A549 (cell line): ENCODE measurements at regions not wholly inside any gene's neighbourhood (a gene's known extent, or its start where the extent isn't known, plus 50 kb on each side); places are given as distances from the start of the nearest gene placed in this dataset.

Experiments used
- ATAC-seq, 2 experiments: fragments of 200-7000 bp in 1 of 2; fragments of >200 bp in 1 of 2; cut with Nextera tagmentation in 1 of 2; cut with Tn5 transposase in 1 of 2; 3 replicates each; pipeline versions ENCODE4 v1.8.0 to v1.9.1; 2018 to 2020; ENCODE audit warnings: mild to moderate bottlenecking in 1 of 2, moderate library complexity in 1 of 2
- CTCF ChIA-PET: fragments of 300-600 bp; sonication (Branson Sonifier 250); formaldehyde crosslinking; extraction: SDS; loops from one replicate; lab custom pipeline; 2021; ENCODE audit warnings: antibody characterized with exemption, inconsistent platforms; lab: Yijun Ruan, JAX
- POLR2A ChIA-PET: fragments of 350-600 bp; formaldehyde crosslinking; extraction: SDS; loops from one replicate; lab custom pipeline; 2021; ENCODE audit warnings: antibody characterized with exemption, inconsistent platforms; lab: Yijun Ruan, JAX
- DNase-seq, 2 experiments: peaks; one replicate each; pipeline versions ENCODE4 v3.0.0 to v3.0.0-alpha.2; 2011 to 2016; ENCODE audit warnings: low read depth in 1 of 2, low spot score in 1 of 2
- FAIRE-seq: peaks from 2 replicates; lab custom pipeline; 2011; peaks lifted over from hg19 to GRCh38; lab: Jason Lieb, UNC
- H3K27ac ChIP-seq, 2 experiments: fragments of >200 bp; sonication (Bioruptor Twin); formaldehyde crosslinking; 3 replicates each; pipeline ENCODE4 v1.5.1; 2016 to 2017
- H3K4me1 ChIP-seq: fragments of >200 bp; sonication (Bioruptor Twin); formaldehyde crosslinking; 3 replicates; pipeline ENCODE4 v1.6.1; 2016
- H3K4me2 ChIP-seq: fragments of >200 bp; sonication (Bioruptor Twin); formaldehyde crosslinking; 3 replicates; pipeline ENCODE4 v1.6.1; 2016
- H3K4me3 ChIP-seq: fragments of >200 bp; sonication (Bioruptor Twin); formaldehyde crosslinking; 3 replicates; pipeline ENCODE4 v1.5.1; 2016
- H3K9me3 ChIP-seq: fragments of >200 bp; sonication (Bioruptor Twin); formaldehyde crosslinking; 3 replicates; pipeline ENCODE4 v1.6.1; 2016
- CBX2 ChIP-seq: fragments of 200-600 bp; sonication (generic); IDR thresholded peaks from 2 replicates; pipeline ENCODE4 v1.6.1; 2016; ENCODE audit warnings: low read depth, mild to moderate bottlenecking, borderline replicate concordance
- CBX8 ChIP-seq: fragments of 200-600 bp; sonication (generic); IDR thresholded peaks from 2 replicates; pipeline ENCODE4 v1.6.1; 2016
- CHD4 ChIP-seq: fragments of 200-600 bp; sonication (generic); IDR thresholded peaks from 2 replicates; pipeline ENCODE4 v1.6.1; 2016; ENCODE audit warnings: antibody characterized with exemption, mild to moderate bottlenecking, borderline replicate concordance
- EP300 ChIP-seq, 2 experiments: fragments of >200 bp; sonication (Bioruptor Twin); formaldehyde crosslinking; IDR thresholded peaks; 2 replicates in 1 of 2; 3 replicates in 1 of 2; pipeline ENCODE4 v1.6.1; 2016 to 2017
- FOXS1 ChIP-seq: fragments of 250-450 bp; sonication (Bioruptor Pico); IDR thresholded peaks from 2 replicates; pipeline ENCODE4 v1.5.0; 2020; ENCODE audit warnings: mild to moderate bottlenecking, moderate library complexity
- HDAC2 ChIP-seq: fragments of 200-600 bp; sonication (generic); IDR thresholded peaks from 2 replicates; pipeline ENCODE4 v1.6.1; 2016
- HOXB13 ChIP-seq: fragments of 250-450 bp; sonication (Bioruptor Pico); IDR thresholded peaks from 2 replicates; pipeline ENCODE4 v1.5.0; 2020; ENCODE audit warnings: low read depth, mild to moderate bottlenecking, moderate library complexity
- JUN ChIP-seq, 2 experiments: fragments of >200 bp; sonication (Bioruptor Twin); formaldehyde crosslinking; IDR thresholded peaks; 2 replicates in 1 of 2; 3 replicates in 1 of 2; pipeline ENCODE4 v1.6.1; 2016 to 2017
- JUNB ChIP-seq: fragments of >200 bp; sonication (Bioruptor Twin); formaldehyde crosslinking; IDR thresholded peaks from 2 replicates; pipeline ENCODE4 v1.6.1; 2016
- KDM1A ChIP-seq: fragments of 200-600 bp; sonication (generic); IDR thresholded peaks from 2 replicates; pipeline ENCODE4 v1.6.1; 2016; ENCODE audit warnings: low read depth, mild to moderate bottlenecking
- MAZ ChIP-seq: fragments of 150-350 bp; IDR thresholded peaks from 2 replicates; pipeline ENCODE4 v1.6.1; 2014; ENCODE audit warnings: antibody characterized with exemption, low read depth, low read length, borderline replicate concordance
- NFE2L2 ChIP-seq: fragments of 150-350 bp; conservative IDR thresholded peaks from 2 replicates; pipeline ENCODE4 v1.6.1; 2014; ENCODE audit warnings: low read length
- NR3C1 ChIP-seq: fragments of >200 bp; sonication (Bioruptor Twin); formaldehyde crosslinking; IDR thresholded peaks from 3 replicates; pipeline ENCODE4 v1.6.1; 2017
- PHF8 ChIP-seq: fragments of 200-600 bp; sonication (generic); IDR thresholded peaks from 2 replicates; pipeline ENCODE4 v1.6.1; 2016; ENCODE audit warnings: low read depth, mild to moderate bottlenecking, antibody characterized with exemption, moderate library complexity, borderline replicate concordance
- POLR2AphosphoS2 ChIP-seq: conservative IDR thresholded peaks from 2 replicates; pipeline ENCODE4 v1.6.1; 2012; ENCODE audit warnings: low read length, improper control_type of control experiment, inconsistent platforms
- RCOR1 ChIP-seq: fragments of 150-350 bp; IDR thresholded peaks from 2 replicates; pipeline ENCODE4 v1.6.1; 2014; ENCODE audit warnings: antibody characterized with exemption, low read length, low read depth
- SMC3 ChIP-seq: fragments of >200 bp; sonication (Bioruptor Twin); formaldehyde crosslinking; IDR thresholded peaks from 3 replicates; pipeline ENCODE4 v1.6.1; 2018; ENCODE audit warnings: inconsistent platforms
- TFCP2L1 ChIP-seq: fragments of 250-450 bp; sonication (Bioruptor Pico); IDR thresholded peaks from 2 replicates; pipeline ENCODE4 v1.5.0; 2021; ENCODE audit warnings: mild to moderate bottlenecking
- ZC3H11A ChIP-seq: fragments of 450-650 bp; IDR thresholded peaks from 2 replicates; pipeline ENCODE4 v1.6.1; 2014; ENCODE audit warnings: antibody characterized with exemption, mild to moderate bottlenecking
- ZNF302 ChIP-seq: fragments of 250-450 bp; sonication (Bioruptor Pico); IDR thresholded peaks from 2 replicates; pipeline ENCODE4 v1.9.0; 2021; ENCODE audit warnings: inconsistent platforms, mild to moderate bottlenecking, moderate library complexity
- WGBS: methylation state at CpG from one replicate; pipeline ENCODE4 v1.1.6; 2017; ENCODE audit errors: missing lambda C conversion rate; 5-methylcytosine and 5-hydroxymethylcytosine counted together
- TF ChIP-seq, protein P1 (sequence below): IDR thresholded peaks from 2 replicates; pipeline ENCODE4 v1.6.1; 2012
- TF ChIP-seq, protein P2 (sequence below): fragments of 250-450 bp; sonication (Bioruptor Pico); IDR thresholded peaks from 2 replicates; pipeline ENCODE4 v1.5.0; 2020; ENCODE audit warnings: low read depth, mild to moderate bottlenecking, moderate library complexity
- TF ChIP-seq, protein P3 (sequence below): fragments of 250-450 bp; sonication (Bioruptor Pico); IDR thresholded peaks from 2 replicates; pipeline ENCODE4 v1.5.0; 2021; ENCODE audit warnings: mild to moderate bottlenecking, moderate library complexity, borderline replicate concordance
- TF ChIP-seq, protein P4 (sequence below): fragments of >200 bp; sonication (Bioruptor Twin); formaldehyde crosslinking; IDR thresholded peaks from 2 replicates; pipeline ENCODE4 v1.6.1; 2016

DNA sequence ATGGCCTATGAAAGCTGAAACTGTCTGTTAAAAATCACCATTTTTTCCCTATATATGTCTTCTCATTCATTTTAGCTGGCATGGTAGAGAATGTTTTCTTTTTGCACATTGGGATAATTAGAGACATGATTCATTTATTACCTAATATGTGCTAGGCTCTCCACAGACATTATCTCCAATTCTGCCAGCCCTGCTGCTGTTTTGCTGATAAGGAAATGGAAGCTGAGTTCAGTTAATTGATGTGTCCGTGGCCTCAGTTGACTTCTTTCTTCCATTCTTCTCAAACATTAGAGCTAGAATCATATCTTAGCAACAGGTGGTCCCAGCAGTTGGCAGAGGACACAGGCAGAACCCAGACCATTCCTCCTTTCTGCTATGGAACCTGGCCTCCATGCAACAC is 644.1 kb upstream of the CITED2 start:
- no peak for FAIRE-seq
- no peak for ATAC-seq
- POLR2A ChIA-PET = no interaction called here
- Histone ChIP-seq H3K4me2 (no peak overlapping the region), H3K4me1 (no peaks in the 10 kb centered on the region), H3K9me3 (peaks cover 2% of the 10 kb centered on the region; the same call in 1 of the 3 replicates), H3K4me3 (no peak overlapping the region), H3K27ac (no peak overlapping the region)
- TF ChIP-seq ZC3H11A (no peak), EP300 (IDR thresholded peaks at IDR 0.05) (no peak), HOXB13 (CRISPR knock-in tag) (no peak), POLR2AphosphoS2 (no peak), NFE2L2 (no peak), JUN (IDR thresholded peaks at IDR 0.05) (no peak), PHF8 (no peak), SMC3 (no peak), CBX8 (no peak), HDAC2 (no peak), RCOR1 (no peak), ZNF302 (CRISPR knock-in tag) (no peak)
- TF ChIP-seq, protein P1, sequence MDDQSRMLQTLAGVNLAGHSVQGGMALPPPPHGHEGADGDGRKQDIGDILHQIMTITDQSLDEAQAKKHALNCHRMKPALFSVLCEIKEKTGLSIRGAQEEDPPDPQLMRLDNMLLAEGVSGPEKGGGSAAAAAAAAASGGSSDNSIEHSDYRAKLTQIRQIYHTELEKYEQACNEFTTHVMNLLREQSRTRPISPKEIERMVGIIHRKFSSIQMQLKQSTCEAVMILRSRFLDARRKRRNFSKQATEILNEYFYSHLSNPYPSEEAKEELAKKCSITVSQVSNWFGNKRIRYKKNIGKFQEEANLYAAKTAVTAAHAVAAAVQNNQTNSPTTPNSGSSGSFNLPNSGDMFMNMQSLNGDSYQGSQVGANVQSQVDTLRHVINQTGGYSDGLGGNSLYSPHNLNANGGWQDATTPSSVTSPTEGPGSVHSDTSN = no peak
- TF ChIP-seq, protein P2, sequence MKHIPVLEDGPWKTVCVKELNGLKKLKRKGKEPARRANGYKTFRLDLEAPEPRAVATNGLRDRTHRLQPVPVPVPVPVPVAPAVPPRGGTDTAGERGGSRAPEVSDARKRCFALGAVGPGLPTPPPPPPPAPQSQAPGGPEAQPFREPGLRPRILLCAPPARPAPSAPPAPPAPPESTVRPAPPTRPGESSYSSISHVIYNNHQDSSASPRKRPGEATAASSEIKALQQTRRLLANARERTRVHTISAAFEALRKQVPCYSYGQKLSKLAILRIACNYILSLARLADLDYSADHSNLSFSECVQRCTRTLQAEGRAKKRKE (CRISPR knock-in tag) = no peak
- TF ChIP-seq, protein P3, sequence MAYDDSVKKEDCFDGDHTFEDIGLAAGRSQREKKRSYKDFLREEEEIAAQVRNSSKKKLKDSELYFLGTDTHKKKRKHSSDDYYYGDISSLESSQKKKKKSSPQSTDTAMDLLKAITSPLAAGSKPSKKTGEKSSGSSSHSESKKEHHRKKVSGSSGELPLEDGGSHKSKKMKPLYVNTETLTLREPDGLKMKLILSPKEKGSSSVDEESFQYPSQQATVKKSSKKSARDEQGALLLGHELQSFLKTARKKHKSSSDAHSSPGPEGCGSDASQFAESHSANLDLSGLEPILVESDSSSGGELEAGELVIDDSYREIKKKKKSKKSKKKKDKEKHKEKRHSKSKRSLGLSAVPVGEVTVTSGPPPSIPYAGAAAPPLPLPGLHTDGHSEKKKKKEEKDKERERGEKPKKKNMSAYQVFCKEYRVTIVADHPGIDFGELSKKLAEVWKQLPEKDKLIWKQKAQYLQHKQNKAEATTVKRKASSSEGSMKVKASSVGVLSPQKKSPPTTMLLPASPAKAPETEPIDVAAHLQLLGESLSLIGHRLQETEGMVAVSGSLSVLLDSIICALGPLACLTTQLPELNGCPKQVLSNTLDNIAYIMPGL = no peak
- WGBS = 29% methylated on average over 1 of the region's 1 CpG
- no peak for DNase-seq
- CTCF ChIA-PET = no interaction called here

DNA sequence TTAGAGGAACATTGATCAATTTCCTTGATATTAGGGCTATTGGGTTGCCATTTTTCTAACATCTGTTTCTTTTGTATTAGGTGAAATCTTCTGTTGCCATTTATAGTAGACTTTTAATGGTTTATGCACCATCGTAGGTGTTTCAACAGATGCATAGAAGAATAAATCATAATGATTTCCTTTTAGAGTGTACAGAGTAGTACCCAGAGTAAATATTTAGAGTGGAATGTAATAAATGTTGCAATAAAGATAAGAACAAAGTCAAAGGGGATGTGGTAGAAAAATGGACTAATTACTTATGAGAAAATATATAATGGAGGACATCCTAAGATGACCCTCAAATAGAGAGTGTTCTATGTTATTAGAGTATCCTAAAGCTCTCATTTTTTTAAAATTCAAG is 643.0 kb upstream of the CITED2 start:
- ATAC-seq (no peak), FAIRE-seq (no peak), DNase-seq (no peak)
- POLR2A ChIA-PET = no interaction called here
- H3K27ac ChIP-seq = no peak overlapping the region
- CTCF ChIA-PET = no interaction called here
- 0% methylated on average over 1 of the region's 1 CpG for whole genome bisulfite sequencing
- H3K9me3 ChIP-seq = peaks cover 2% of the 10 kb centered on the region; the same call in 1 of the 3 replicates
- no peak overlapping the region for H3K4me3 ChIP-seq
- TF ChIP-seq CHD4 (no peak), SMC3 (no peak), KDM1A (no peak), TFCP2L1 (CRISPR knock-in tag) (no peak), MAZ (no peak), ZNF302 (CRISPR knock-in tag) (no peak), NR3C1 (no peak), CBX2 (no peak), FOXS1 (CRISPR knock-in tag) (no peak), PHF8 (no peak), RCOR1 (no peak), JUN (IDR thresholded peaks at IDR 0.05) (no peak), NFE2L2 (no peak), JUNB (no peak)
- TF ChIP-seq, protein P1 = no peak
- TF ChIP-seq, protein P3 = no peak
- TF ChIP-seq, protein P4, sequence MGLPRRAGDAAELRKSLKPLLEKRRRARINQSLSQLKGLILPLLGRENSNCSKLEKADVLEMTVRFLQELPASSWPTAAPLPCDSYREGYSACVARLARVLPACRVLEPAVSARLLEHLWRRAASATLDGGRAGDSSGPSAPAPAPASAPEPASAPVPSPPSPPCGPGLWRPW = no peak
- H3K4me1 ChIP-seq = no peaks in the 10 kb centered on the region
- no peak overlapping the region for H3K4me2 ChIP-seq
